Endodermal cell (in vitro differentiated cells): ENCODE measurements at regions not wholly inside any gene's neighbourhood (a gene's known extent, or its start where the extent isn't known, plus 50 kb on each side); places are given as distances from the start of the nearest gene placed in this dataset.

Experiments
- DNase-seq: peaks from one replicate; pipeline ENCODE4 v3.0.0-alpha.2; 2017
- H3K27ac ChIP-seq: 2 replicates; pipeline ENCODE4 v1.5.1; 2013; ENCODE audit warnings: mild to moderate bottlenecking, low read depth, low read length, moderate library complexity
- H3K27me3 ChIP-seq: 2 replicates; pipeline ENCODE4 v1.6.1; 2013; ENCODE audit warnings: mild to moderate bottlenecking, low read length, moderate library complexity; ENCODE audit not compliant: insufficient read depth, control insufficient read depth, poor library complexity, severe bottlenecking
- H3K36me3 ChIP-seq: 2 replicates; pipeline ENCODE4 v1.7.0; 2013; ENCODE audit warnings: mild to moderate bottlenecking, low read length, moderate library complexity; ENCODE audit not compliant: control insufficient read depth, insufficient read depth
- H3K4me1 ChIP-seq: one replicate; pipeline ENCODE4 v1.7.0; 2013; ENCODE audit warnings: low read length; ENCODE audit not compliant: control insufficient read depth, insufficient read depth
- H3K4me3 ChIP-seq: 2 replicates; pipeline ENCODE4 v1.5.1; 2013; ENCODE audit warnings: mild to moderate bottlenecking, low read length, moderate library complexity
- H3K9ac ChIP-seq: 2 replicates; pipeline ENCODE4 v1.6.1; 2013; ENCODE audit warnings: mild to moderate bottlenecking, low read length, moderate library complexity; ENCODE audit not compliant: poor library complexity, severe bottlenecking; ENCODE audit errors: extremely low read depth
- H3K9me3 ChIP-seq: 2 replicates; pipeline ENCODE4 v1.6.1; 2013; ENCODE audit warnings: mild to moderate bottlenecking, low read length, moderate library complexity; ENCODE audit not compliant: control insufficient read depth
- H3K27ac Mint-ChIP-seq: 2 replicates; pipeline ENCODE4 v1.8.0; 2020; ENCODE audit warnings: mixed read lengths
- H3K27me3 Mint-ChIP-seq: 2 replicates; pipeline ENCODE4 v1.8.0; 2021; ENCODE audit warnings: mild to moderate bottlenecking, mixed read lengths; ENCODE audit not compliant: insufficient read depth
- H3K36me3 Mint-ChIP-seq: 2 replicates; pipeline ENCODE4 v1.8.0; 2020; ENCODE audit warnings: low read depth, mixed read lengths
- H3K4me1 Mint-ChIP-seq: 2 replicates; pipeline ENCODE4 v1.8.0; 2020; ENCODE audit warnings: mixed read lengths
- H3K4me3 Mint-ChIP-seq: 2 replicates; pipeline ENCODE4 v1.8.0; 2020; ENCODE audit warnings: mild to moderate bottlenecking, moderate library complexity, mixed read lengths
- H3K9me3 Mint-ChIP-seq: 2 replicates; pipeline ENCODE4 v1.8.0; 2020; ENCODE audit warnings: mild to moderate bottlenecking, mixed read lengths
- CTCF ChIP-seq: fragments of 200-600 bp; sonication (generic); conservative IDR thresholded peaks from 2 replicates; pipeline ENCODE4 v1.5.0; 2021; ENCODE audit warnings: antibody characterized with exemption, mild to moderate bottlenecking
- WGBS, 2 experiments: methylation state at CpG; one replicate each; pipeline versions ENCODE4 v1.1.5 to v1.1.7; 2013; ENCODE audit warnings: missing lambda C conversion rate in 2 of 2, mixed read lengths in 1 of 2; ENCODE audit not compliant: insufficient coverage in 1 of 2, insufficient read length in 1 of 2; 5-methylcytosine and 5-hydroxymethylcytosine counted together

- Mint-ChIP-seq H3K4me1 (peaks cover 7% of the 10 kb centered on the region), H3K4me3 (no peak overlapping the region), H3K36me3 (no peaks in the 10 kb centered on the region), H3K9me3 (peaks cover 4% of the 10 kb centered on the region), H3K27ac (no peak overlapping the region), H3K27me3 (no peaks in the 10 kb centered on the region)
- Histone ChIP-seq H3K4me1 (no peaks in the 10 kb centered on the region), H3K27me3 (no peaks in the 10 kb centered on the region), H3K9ac (no peak overlapping the region), H3K4me3 (no peak overlapping the region), H3K9me3 (peaks cover 13% of the 10 kb centered on the region), H3K36me3 (no peaks in the 10 kb centered on the region), H3K27ac (no peak overlapping the region)
- 91% methylated on average over 1 of the region's 1 CpG; no CpG with 5 or more reads in 1 of the 2 experiments for WGBS, 2 experiments
- DNase-seq, result no peak
- TF ChIP-seq CTCF, result no peak
Observed at GRCh38 chr4:178320003-178320402, 877.8 kb upstream of the AGA start.

GRCh38 chr4:178322524-178323183 lies 880.4 kb upstream of the AGA start:
- no peak overlapping the region for H3K4me3 Mint-ChIP-seq
- Histone ChIP-seq H3K4me3 (no peak overlapping the region), H3K27me3 (no peaks in the 10 kb centered on the region), H3K36me3 (no peaks in the 10 kb centered on the region), H3K27ac (no peak overlapping the region), H3K9me3 (peaks cover 13% of the 10 kb centered on the region), H3K4me1 (no peaks in the 10 kb centered on the region), H3K9ac (no peak overlapping the region)
- 93 to 100% methylated on average over 1 to 5 of the region's 5 CpGs for WGBS, 2 experiments
- H3K27me3 Mint-ChIP-seq, result no peaks in the 10 kb centered on the region
- H3K9me3 Mint-ChIP-seq, result peaks cover 4% of the 10 kb centered on the region
- no peak for TF ChIP-seq CTCF
- no peak for DNase-seq
- H3K4me1 Mint-ChIP-seq, result peaks cover 7% of the 10 kb centered on the region
- H3K27ac Mint-ChIP-seq, result no peak overlapping the region
- H3K36me3 Mint-ChIP-seq, result no peaks in the 10 kb centered on the region

- Mint-ChIP-seq H3K27ac (no peak overlapping the region), H3K4me3 (no peak overlapping the region), H3K4me1 (no peaks in the 10 kb centered on the region), H3K27me3 (no peaks in the 10 kb centered on the region), H3K36me3 (no peaks in the 10 kb centered on the region), H3K9me3 (no peaks in the 10 kb centered on the region)
- H3K9ac ChIP-seq, result no peak overlapping the region
- H3K9me3 ChIP-seq, result no peaks in the 10 kb centered on the region
- no peak overlapping the region for H3K4me3 ChIP-seq
- no peaks in the 10 kb centered on the region for H3K36me3 ChIP-seq
- WGBS, 2 experiments, result 84 to 90% methylated on average over 2 to 3 of the region's 3 CpGs
- no peak for DNase-seq
- no peak overlapping the region for H3K27ac ChIP-seq
- H3K4me1 ChIP-seq, result no peaks in the 10 kb centered on the region
- H3K27me3 ChIP-seq, result no peaks in the 10 kb centered on the region
- TF ChIP-seq CTCF, result no peak
Observed at GRCh38 chr4:178329226-178329872, 887.1 kb upstream of the AGA start.
